ENCODE measurements at regions not wholly inside any gene's neighbourhood (a gene's known extent, or its start where the extent isn't known, plus 50 kb on each side); places are given as distances from the start of the nearest gene placed in this dataset.

DNA sequence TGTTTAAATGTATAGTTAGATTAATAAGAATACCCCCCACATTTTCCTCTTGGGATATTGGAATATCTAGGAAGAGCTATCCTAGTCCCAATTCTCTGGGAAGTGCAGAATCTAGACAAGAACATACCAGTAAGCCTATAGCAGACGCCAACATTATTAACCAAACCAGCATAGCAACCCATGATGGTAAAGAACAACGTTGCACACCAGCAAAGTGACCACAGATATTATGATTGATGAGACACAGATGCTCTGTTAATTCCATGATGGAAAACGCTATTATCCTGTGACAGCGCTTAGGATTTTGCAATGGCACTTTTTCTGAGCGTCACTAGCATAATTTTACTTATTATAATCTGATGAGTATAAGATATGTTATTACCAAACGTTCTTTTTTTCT, 603.1 kb upstream of the PCDH15 start:
- DNase-seq (no peak), ATAC-seq (replicated peaks in 1 of 2) (no peak)
- Mint-ChIP-seq H3K9me3 (peaks cover under 1 to 5% of the 10 kb centered on the region in 2 donors), H3K27me3 (ENCODE audit: low read depth) (no peaks in the 10 kb centered on the region), H3K27ac (no peak overlapping the region), H3K4me3 (no peak overlapping the region), H3K4me1 (ENCODE audit: low read depth) (no peaks in the 10 kb centered on the region), H3K36me3 (ENCODE audit: insufficient read depth in 2 of 2) (no peaks in the 10 kb centered on the region)

DNA sequence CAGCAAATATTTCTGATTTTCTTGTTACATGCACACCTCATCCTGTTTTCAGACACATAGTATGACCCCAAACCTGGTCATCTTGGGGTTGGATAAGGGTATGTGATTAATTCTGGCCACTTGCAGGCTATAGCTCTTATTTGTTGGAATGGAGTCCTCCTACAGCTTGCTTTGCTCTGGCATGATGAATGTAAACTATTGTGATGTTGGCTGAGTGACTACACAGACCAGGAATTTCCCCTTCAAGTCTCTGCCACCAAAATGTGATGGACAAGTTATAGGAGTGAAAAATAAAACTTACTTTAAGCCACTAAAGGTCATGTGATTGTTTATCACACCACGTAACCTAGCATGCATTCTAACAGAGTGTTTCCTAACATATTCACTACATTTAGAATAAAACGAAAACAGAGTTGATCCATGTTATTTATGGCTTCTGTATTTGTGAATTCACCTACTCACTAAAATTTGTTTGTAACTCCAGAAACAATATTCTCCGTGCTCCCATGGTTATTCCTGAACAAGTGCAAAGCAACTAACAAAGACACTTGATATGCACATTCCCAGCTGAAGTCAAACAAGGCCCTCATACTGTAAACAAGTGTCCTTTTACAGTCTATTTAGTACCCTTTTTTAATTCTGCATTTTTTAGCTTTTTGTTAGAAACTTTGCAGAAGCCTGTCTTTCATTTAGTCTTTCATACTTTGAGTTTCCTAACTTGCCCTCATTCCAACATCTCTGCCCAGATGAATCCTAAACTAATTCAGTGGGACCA, 599.2 kb upstream of the PCDH15 start:
- Mint-ChIP-seq H3K9me3 (peaks cover 0 to 2% of the 10 kb centered on the region in 2 donors), H3K4me3 (no peak overlapping the region), H3K4me1 (ENCODE audit: low read depth) (no peaks in the 10 kb centered on the region), H3K27me3 (ENCODE audit: low read depth) (no peaks in the 10 kb centered on the region), H3K36me3 (ENCODE audit: insufficient read depth in 2 of 2) (no peaks in the 10 kb centered on the region), H3K27ac (no peak overlapping the region)
- no peak for ATAC-seq (replicated peaks in 1 of 2)
- DNase-seq: no peak

DNA sequence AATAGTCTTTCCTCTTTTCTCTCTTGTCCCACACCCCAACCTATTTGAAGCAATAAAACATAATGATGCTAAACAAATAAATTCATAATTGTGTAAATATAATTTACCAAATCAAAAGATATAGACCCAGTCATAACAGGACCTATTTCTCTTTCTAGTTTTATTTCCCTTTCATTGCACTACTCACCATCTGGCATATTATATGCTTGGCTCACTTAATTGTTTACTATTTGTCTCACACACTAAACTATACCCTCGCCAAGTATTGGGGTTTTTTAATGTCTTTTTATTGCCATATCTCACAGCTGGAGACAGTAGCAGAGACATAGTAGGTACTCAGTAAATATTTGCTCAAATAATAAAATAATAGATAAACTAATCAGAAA, 597.5 kb upstream of the PCDH15 start:
- ATAC-seq (replicated peaks in 1 of 2) (no peak), DNase-seq (no peak)
- H3K9me3 Mint-ChIP-seq: peaks cover 0 to 5% of the 10 kb centered on the region in 2 donors
- no peaks in the 10 kb centered on the region for H3K27me3 Mint-ChIP-seq (ENCODE audit: low read depth)
- no peak overlapping the region for H3K4me3 Mint-ChIP-seq
- no peak overlapping the region for H3K27ac Mint-ChIP-seq
- H3K36me3 Mint-ChIP-seq (ENCODE audit: insufficient read depth in 2 of 2): no peaks in the 10 kb centered on the region
- no peaks in the 10 kb centered on the region for H3K4me1 Mint-ChIP-seq (ENCODE audit: low read depth)

DNA sequence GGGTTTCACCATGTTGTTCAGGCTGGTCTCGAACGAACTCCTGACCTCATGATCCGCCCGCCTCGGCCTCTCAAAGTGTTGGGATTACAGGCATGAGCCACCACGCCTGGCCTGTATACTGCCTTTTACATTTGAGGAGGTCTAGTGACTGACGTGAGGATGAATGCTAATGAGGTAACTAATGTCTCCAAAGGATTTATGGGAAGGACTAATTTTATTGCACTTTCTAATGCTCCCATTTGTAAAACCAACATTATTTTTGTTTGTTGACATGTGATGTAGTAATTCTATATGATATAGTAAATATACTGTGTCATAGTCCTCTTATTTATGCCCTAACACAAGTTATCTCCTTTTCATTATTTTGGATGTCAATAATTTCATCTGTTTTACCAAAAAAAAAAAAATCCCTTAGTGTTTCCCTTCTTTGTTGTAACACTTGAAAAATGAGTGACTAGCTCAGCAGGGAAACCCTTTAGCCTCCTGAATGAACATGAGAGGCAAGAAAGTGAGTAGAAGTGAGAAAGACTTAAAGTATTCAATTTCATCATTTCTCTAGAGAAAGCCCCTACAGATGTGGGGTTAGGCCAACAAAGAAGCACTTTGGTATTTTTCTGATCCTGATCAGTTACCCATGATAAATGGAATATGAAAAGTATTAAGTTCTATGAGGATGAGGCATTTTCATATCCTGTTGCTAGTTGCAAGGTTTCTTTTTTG, 596.9 kb upstream of the PCDH15 start:
- DNase-seq (no peak), ATAC-seq (replicated peaks in 1 of 2) (no peak)
- H3K4me1 Mint-ChIP-seq (ENCODE audit: low read depth): no peaks in the 10 kb centered on the region
- peaks cover 0 to 4% of the 10 kb centered on the region in 2 donors for H3K9me3 Mint-ChIP-seq
- H3K4me3 Mint-ChIP-seq: no peak overlapping the region
- H3K27ac Mint-ChIP-seq: no peak overlapping the region
- no peaks in the 10 kb centered on the region for H3K36me3 Mint-ChIP-seq (ENCODE audit: insufficient read depth in 2 of 2)
- H3K27me3 Mint-ChIP-seq (ENCODE audit: low read depth): no peaks in the 10 kb centered on the region

DNA sequence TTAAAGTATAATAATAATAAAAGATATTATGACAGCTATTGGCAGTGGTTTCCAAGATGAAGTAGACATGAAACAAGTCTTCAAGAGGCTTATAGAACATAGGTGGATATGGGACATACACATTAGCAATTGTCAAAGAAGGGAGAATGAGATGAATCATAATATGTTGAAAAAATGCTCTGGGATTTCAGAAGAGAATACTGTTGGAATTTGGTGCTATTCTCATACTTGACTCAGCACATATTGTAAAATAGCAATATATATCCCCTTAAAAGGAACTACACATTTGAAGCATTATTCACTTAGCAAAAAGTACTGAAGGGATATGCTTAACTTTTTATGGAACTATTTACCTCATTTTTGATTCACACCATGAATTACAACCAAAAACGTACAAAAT, 577.2 kb upstream of the PCDH15 start:
- H3K27ac Mint-ChIP-seq: no peak overlapping the region
- no peaks in the 10 kb centered on the region for H3K4me1 Mint-ChIP-seq (ENCODE audit: low read depth)
- DNase-seq (no peak), ATAC-seq (replicated peaks in 1 of 2) (no peak)
- H3K36me3 Mint-ChIP-seq (ENCODE audit: insufficient read depth in 2 of 2): no peaks in the 10 kb centered on the region
- no peaks in the 10 kb centered on the region for H3K27me3 Mint-ChIP-seq (ENCODE audit: low read depth)
- peaks cover 6 to 8% of the 10 kb centered on the region in 2 donors for H3K9me3 Mint-ChIP-seq
- H3K4me3 Mint-ChIP-seq: no peak overlapping the region

DNA sequence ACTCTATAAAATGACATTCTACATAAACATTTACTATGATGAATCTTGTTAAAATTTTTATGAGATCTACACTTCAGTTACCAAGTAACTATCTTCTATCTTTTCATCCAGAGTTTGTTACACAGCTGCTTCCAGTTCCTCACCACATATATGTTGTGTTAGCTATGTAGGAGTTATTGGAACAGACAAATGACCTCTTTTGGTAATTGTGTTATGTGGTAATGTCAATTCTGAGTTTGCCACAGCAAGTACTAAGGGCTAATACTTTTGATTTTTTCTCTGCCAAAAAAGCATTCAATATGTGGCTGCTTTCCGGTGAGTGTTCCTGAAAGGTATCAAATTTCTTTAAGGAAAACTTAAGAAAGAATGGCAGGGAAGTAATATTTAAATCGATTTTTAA, 573.9 kb upstream of the PCDH15 start:
- H3K27ac Mint-ChIP-seq: no peak overlapping the region
- no peaks in the 10 kb centered on the region for H3K4me1 Mint-ChIP-seq (ENCODE audit: low read depth)
- no peaks in the 10 kb centered on the region for H3K27me3 Mint-ChIP-seq (ENCODE audit: low read depth)
- no peak overlapping the region for H3K4me3 Mint-ChIP-seq
- DNase-seq (no peak), ATAC-seq (replicated peaks in 1 of 2) (no peak)
- H3K9me3 Mint-ChIP-seq: peaks cover 4 to 14% of the 10 kb centered on the region in 2 donors
- no peaks in the 10 kb centered on the region for H3K36me3 Mint-ChIP-seq (ENCODE audit: insufficient read depth in 2 of 2)

DNA sequence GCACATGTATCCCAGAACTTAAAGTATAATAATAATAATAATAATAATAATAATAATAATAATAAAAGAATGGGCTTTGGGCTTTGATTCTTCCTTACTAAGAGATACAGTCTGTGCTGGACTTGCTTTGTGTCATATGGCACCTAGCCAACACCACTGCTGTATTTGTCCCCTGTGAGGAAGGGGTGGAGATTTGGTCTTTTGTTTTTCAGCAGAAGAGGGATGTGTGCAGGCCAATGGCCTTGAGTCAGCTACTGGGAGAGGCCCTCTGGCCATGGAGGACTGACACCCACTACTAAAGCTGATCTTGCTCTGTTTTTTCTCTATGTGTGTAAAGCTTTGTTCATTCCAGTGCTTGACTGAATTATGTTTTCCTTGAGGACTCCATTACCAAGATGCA, 573.0 kb upstream of the PCDH15 start:
- Mint-ChIP-seq H3K4me3 (no peak overlapping the region), H3K36me3 (ENCODE audit: insufficient read depth in 2 of 2) (no peaks in the 10 kb centered on the region), H3K27ac (no peak overlapping the region), H3K4me1 (ENCODE audit: low read depth) (no peaks in the 10 kb centered on the region), H3K27me3 (ENCODE audit: low read depth) (no peaks in the 10 kb centered on the region), H3K9me3 (peaks cover 0 to 12% of the 10 kb centered on the region in 2 donors)
- no peak for DNase-seq
- no peak for ATAC-seq (replicated peaks in 1 of 2)

DNA sequence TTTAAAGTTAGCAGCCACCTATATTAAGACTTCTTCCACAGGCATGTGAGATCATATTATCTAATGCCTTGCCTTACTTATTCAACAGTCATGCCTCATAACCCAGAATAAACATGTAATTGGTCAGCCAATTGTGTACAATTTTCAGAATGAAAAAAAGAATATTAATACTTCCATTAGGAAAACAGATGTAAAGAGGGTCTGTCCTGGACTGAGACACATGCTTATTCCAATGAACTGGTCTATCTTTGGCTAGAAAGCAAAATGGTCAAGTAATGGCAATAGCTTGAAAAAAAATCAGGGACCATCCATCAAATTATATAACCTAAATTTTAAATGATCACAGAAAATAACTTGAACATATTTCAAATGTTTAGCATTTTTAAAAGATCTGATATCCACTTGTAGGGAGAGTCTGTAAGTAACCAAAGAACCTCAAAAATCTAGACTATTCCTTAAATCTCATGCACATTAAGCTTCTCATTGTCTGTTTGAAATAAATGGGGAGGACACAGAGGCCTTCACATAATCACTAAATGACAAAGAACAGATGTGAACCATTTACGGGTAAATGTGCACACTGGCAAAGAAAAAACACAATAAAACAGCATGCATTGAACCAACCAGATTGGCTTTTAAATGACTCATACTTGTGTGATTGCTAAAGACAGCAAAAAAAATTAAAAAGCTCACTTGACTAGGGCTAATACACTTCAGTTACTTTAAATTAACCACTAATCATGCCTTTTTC, 568.8 kb upstream of the PCDH15 start:
- ATAC-seq (replicated peaks in 1 of 2) (no peak), DNase-seq (no peak)
- Mint-ChIP-seq H3K4me1 (ENCODE audit: low read depth) (no peaks in the 10 kb centered on the region), H3K27ac (no peak overlapping the region), H3K36me3 (ENCODE audit: insufficient read depth in 2 of 2) (no peaks in the 10 kb centered on the region), H3K4me3 (no peak overlapping the region), H3K27me3 (ENCODE audit: low read depth) (no peaks in the 10 kb centered on the region), H3K9me3 (peaks cover 2 to 11% of the 10 kb centered on the region in 2 donors)

- no peak for DNase-seq
- no peaks in the 10 kb centered on the region for H3K27me3 Mint-ChIP-seq (ENCODE audit: low read depth)
- no peaks in the 10 kb centered on the region for H3K4me1 Mint-ChIP-seq (ENCODE audit: low read depth)
- H3K27ac Mint-ChIP-seq: no peak overlapping the region
- no peak overlapping the region for H3K4me3 Mint-ChIP-seq
- ATAC-seq (replicated peaks in 1 of 2): no peak
- peaks cover 3 to 8% of the 10 kb centered on the region in 2 donors for H3K9me3 Mint-ChIP-seq
- H3K36me3 Mint-ChIP-seq (ENCODE audit: insufficient read depth in 2 of 2): no peaks in the 10 kb centered on the region
These were observed 567.4 kb upstream of the PCDH15 start for GRCh38 chr10:55368467-55368866.

DNA sequence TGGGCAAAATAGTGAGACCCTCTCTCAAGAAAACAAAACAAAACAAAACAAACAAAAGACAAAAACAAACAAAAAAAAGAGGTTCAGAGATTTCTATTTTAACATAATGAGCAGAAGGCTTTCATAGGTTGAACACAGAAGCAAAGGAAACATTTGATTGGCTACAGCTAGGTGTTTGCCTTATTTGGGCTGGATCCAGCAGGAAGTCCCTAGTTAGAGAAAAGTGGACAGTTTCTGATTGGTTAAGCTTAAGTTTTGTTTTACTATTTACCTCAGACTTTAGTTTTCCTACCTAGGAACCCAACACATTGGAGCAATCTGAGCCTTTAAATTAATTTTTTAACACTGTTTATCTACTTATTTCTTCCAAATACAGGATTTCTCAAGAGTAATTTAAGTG, 566.5 kb upstream of the PCDH15 start:
- Mint-ChIP-seq H3K27me3 (ENCODE audit: low read depth) (no peaks in the 10 kb centered on the region), H3K4me3 (no peak overlapping the region), H3K27ac (no peak overlapping the region), H3K4me1 (ENCODE audit: low read depth) (no peaks in the 10 kb centered on the region), H3K9me3 (peaks cover 3 to 7% of the 10 kb centered on the region in 2 donors), H3K36me3 (ENCODE audit: insufficient read depth in 2 of 2) (no peaks in the 10 kb centered on the region)
- ATAC-seq (replicated peaks in 1 of 2) (no peak), DNase-seq (no peak)

GRCh38 chr10:55358539-55358938, 557.5 kb upstream of the PCDH15 start:
- H3K27me3 Mint-ChIP-seq (ENCODE audit: low read depth): no peaks in the 10 kb centered on the region
- no peak overlapping the region for H3K27ac Mint-ChIP-seq
- H3K4me3 Mint-ChIP-seq: no peak overlapping the region
- no peaks in the 10 kb centered on the region for H3K4me1 Mint-ChIP-seq (ENCODE audit: low read depth)
- peaks cover 0 to 3% of the 10 kb centered on the region in 2 donors for H3K9me3 Mint-ChIP-seq
- no peak for DNase-seq
- H3K36me3 Mint-ChIP-seq (ENCODE audit: insufficient read depth in 2 of 2): no peaks in the 10 kb centered on the region
- no peak for ATAC-seq (replicated peaks in 1 of 2)

DNA sequence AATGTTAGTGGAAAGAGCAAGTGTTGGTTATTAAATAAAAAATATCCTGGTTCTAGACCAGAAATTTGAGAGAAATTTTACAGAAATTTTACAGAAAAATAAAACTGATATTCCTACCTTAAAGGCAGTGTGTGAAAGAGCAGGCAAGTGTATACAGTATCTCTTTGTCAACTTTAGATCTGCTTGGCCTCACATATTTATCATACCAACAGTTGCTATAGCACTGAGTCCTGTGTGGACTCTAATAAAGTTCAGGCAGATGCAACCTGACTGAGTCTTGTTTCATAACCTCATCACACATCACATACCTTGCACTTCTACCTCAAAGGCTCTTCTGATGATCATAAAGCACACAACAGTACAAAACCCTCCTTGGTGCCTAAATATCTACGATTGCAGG, 552.4 kb upstream of the PCDH15 start:
- no peak overlapping the region for H3K27ac Mint-ChIP-seq
- H3K4me1 Mint-ChIP-seq (ENCODE audit: low read depth): no peaks in the 10 kb centered on the region
- no peaks in the 10 kb centered on the region for H3K36me3 Mint-ChIP-seq (ENCODE audit: insufficient read depth in 2 of 2)
- H3K9me3 Mint-ChIP-seq: peaks cover 7% of the 10 kb centered on the region in 2 donors
- H3K4me3 Mint-ChIP-seq: no peak overlapping the region
- H3K27me3 Mint-ChIP-seq (ENCODE audit: low read depth): no peaks in the 10 kb centered on the region
- ATAC-seq (replicated peaks in 1 of 2) (no peak), DNase-seq (no peak)

- Mint-ChIP-seq H3K27ac (peak overlapping the region; percentile 12), H3K36me3 (ENCODE audit: insufficient read depth in 2 of 2) (no peaks in the 10 kb centered on the region), H3K4me3 (no peak overlapping the region), H3K4me1 (ENCODE audit: low read depth) (no peaks in the 10 kb centered on the region), H3K27me3 (ENCODE audit: low read depth) (no peaks in the 10 kb centered on the region), H3K9me3 (peaks cover 7% of the 10 kb centered on the region in 2 donors)
- DNase-seq: no peak
- ATAC-seq (replicated peaks in 1 of 2): no peak
These were observed 550.4 kb upstream of the PCDH15 start for GRCh38 chr10:55351431-55351830.

Measured in activated T-cell treated with anti-CD3 and anti-CD28 coated beads, Interleukin-2, amount 50 U/mL, for 72 hours (primary cell).